ENCODE measurements at regions not wholly inside any gene's neighbourhood (a gene's known extent, or its start where the extent isn't known, plus 50 kb on each side); places are given as distances from the start of the nearest gene placed in this dataset.

DNA sequence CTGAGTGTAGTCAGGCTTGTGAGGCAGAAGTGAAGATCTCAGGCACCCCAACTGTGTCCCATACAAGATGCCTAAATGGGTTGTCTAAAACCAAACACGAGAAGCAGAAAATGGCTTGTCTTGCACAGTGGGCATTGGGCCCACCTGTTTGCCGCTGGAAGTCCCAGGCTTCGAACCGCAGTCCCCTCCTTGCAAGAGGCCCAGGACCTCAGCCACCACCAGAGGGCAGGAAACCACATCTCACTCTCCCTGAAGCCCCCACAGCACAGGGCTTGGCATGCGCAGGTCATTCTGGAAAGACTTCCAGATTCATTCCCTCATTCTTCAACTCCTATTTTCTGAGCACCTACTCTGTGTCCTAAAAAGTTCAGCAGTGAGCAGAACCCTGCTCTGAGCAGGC, 973.7 kb downstream of the UQCRFS1 start:
- TF ChIP-seq SUZ12 (IDR thresholded peaks at IDR 0.05; ENCODE audit: extremely low read depth, insufficient read depth, insufficient read length) (no peak), YY1 (IDR thresholded peaks at IDR 0.05; ENCODE audit: insufficient read depth, insufficient read length) (no peak), ZNF274 (IDR thresholded peaks at IDR 0.05; ENCODE audit: low read depth, low read length) (no peak)

Data from NT2/D1 (cell line).